GM12878 (cell line): ENCODE measurements at regions not wholly inside any gene's neighbourhood (a gene's known extent, or its start where the extent isn't known, plus 50 kb on each side); places are given as distances from the start of the nearest gene placed in this dataset.
"Not testable (repeated sequence)": the region's sequence is repeated elsewhere in the genome, so short reads cannot be mapped to it uniquely, and the experiment has no call there.

Experiments used
- ATAC-seq: fragments of 200-7000 bp; cut with Tn5 transposase; 3 replicates; pipeline ENCODE4 v1.9.1; 2020; ENCODE audit warnings: mild to moderate bottlenecking, moderate library complexity
- BruUV-seq: library from RNA; stranded (reverse); fragments of 400-500 nt; replicated peaks from 2 replicates; lab custom pipeline; 2021; lab: Mats Ljungman, UMichigan
- CTCF ChIA-PET: fragments of 300-600 bp; sonication (Branson Sonifier 250); formaldehyde crosslinking; extraction: SDS; loops from one replicate; lab custom pipeline; 2021; ENCODE audit warnings: inconsistent platforms; lab: Yijun Ruan, JAX
- POLR2A ChIA-PET: fragments of 350-600 bp; formaldehyde crosslinking; extraction: SDS; loops from one replicate; lab custom pipeline; 2021; ENCODE audit warnings: inconsistent platforms; lab: Charles Lee
- RAD21 ChIA-PET: fragments of 300-600 bp; sonication (Branson Sonifier 250); formaldehyde crosslinking; loops from one replicate; lab custom pipeline; 2023; ENCODE audit warnings: antibody characterized with exemption; ENCODE audit not compliant: unreplicated experiment; lab: Charles Lee
- SMC1A ChIA-PET: fragments of 300-600 bp; sonication (Branson Sonifier 250); formaldehyde crosslinking; loops from one replicate; lab custom pipeline; 2023; ENCODE audit not compliant: unreplicated experiment, uncharacterized antibody; lab: Charles Lee
- DNase-seq: peaks from one replicate; pipeline ENCODE4 v3.0.0-alpha.2; 2011; ENCODE audit warnings: low read depth, low spot score
- FAIRE-seq: peaks from 3 replicates; lab custom pipeline; 2011; peaks lifted over from hg19 to GRCh38; lab: Jason Lieb, UNC
- H2AFZ ChIP-seq: 2 replicates; pipeline ENCODE4 v1.6.0; 2011; ENCODE audit warnings: low read depth, low read length, control low read depth; ENCODE audit not compliant: control insufficient read depth
- H3K27ac ChIP-seq: 2 replicates; pipeline ENCODE4 v1.5.1; 2011; ENCODE audit warnings: control low read depth; ENCODE audit not compliant: control insufficient read depth, insufficient read depth
- H3K27me3 ChIP-seq, 2 experiments: replicated peaks in 1 of 2; 2 replicates each; pipeline versions ENCODE4 v1.6.0 to v1.6.1; 2011; ENCODE audit warnings: low read length in 1 of 2; ENCODE audit not compliant: control insufficient read depth in 2 of 2, insufficient read depth in 2 of 2
- H3K36me3 ChIP-seq, 2 experiments: 2 replicates each; pipeline ENCODE4 v1.5.1; 2011; ENCODE audit warnings: low read length in 1 of 2; ENCODE audit not compliant: control insufficient read depth in 2 of 2, insufficient read depth in 2 of 2
- H3K4me1 ChIP-seq: 2 replicates; pipeline ENCODE4 v1.6.1; 2011; ENCODE audit warnings: mild to moderate bottlenecking, low read length, moderate library complexity, mixed read lengths; ENCODE audit not compliant: control insufficient read depth, insufficient read depth
- H3K4me2 ChIP-seq: 2 replicates; pipeline ENCODE4 v1.6.0; 2011; ENCODE audit warnings: control low read depth; ENCODE audit not compliant: control insufficient read depth, insufficient read depth
- H3K4me3 ChIP-seq: fragments of 200-600 bp; sonication (generic); 2 replicates; pipeline ENCODE4 v1.5.1; 2016
- H3K79me2 ChIP-seq: 2 replicates; pipeline ENCODE4 v1.6.0; 2011; ENCODE audit warnings: low read length; ENCODE audit not compliant: control insufficient read depth, insufficient read depth
- H3K9ac ChIP-seq: 2 replicates; pipeline ENCODE4 v1.8.0; 2011; ENCODE audit warnings: low read length, control low read depth, mixed read lengths; ENCODE audit not compliant: control insufficient read depth, insufficient read depth
- H3K9me3 ChIP-seq: replicated peaks from 3 replicates; pipeline ENCODE4 v1.5.1; 2011; ENCODE audit warnings: mild to moderate bottlenecking, low read length; ENCODE audit not compliant: control insufficient read depth, insufficient read depth
- H4K20me1 ChIP-seq: 2 replicates; pipeline ENCODE4 v1.6.0; 2011; ENCODE audit not compliant: control insufficient read depth, insufficient read depth
- ATF3 ChIP-seq: IDR thresholded peaks from 2 replicates; pipeline ENCODE4 v1.6.1; 2011; ENCODE audit warnings: low read depth, mild to moderate bottlenecking, low read length, moderate library complexity, borderline replicate concordance; ENCODE audit errors: extremely low read depth
- CHD1 ChIP-seq: IDR thresholded peaks from 2 replicates; pipeline ENCODE4 v1.6.1; 2012; ENCODE audit warnings: low read depth, low read length, improper control_type of control experiment
- CHD4 ChIP-seq: fragments of 200-600 bp; sonication (generic); IDR thresholded peaks from 2 replicates; pipeline ENCODE4 v1.6.1; 2016; ENCODE audit warnings: mild to moderate bottlenecking
- HCFC1 ChIP-seq: fragments of 150-350 bp; IDR thresholded peaks from 2 replicates; pipeline ENCODE4 v1.6.1; 2014; ENCODE audit warnings: low read length
- IKZF1 ChIP-seq: fragments of 450-650 bp; conservative IDR thresholded peaks from 2 replicates; pipeline ENCODE4 v1.6.1; 2017; ENCODE audit warnings: antibody characterized with exemption, mild to moderate bottlenecking
- NKRF ChIP-seq: fragments of 450-650 bp; conservative IDR thresholded peaks from 2 replicates; pipeline ENCODE4 v1.6.1; 2017; ENCODE audit warnings: mild to moderate bottlenecking, moderate library complexity
- NRF1 ChIP-seq: conservative IDR thresholded peaks from 2 replicates; pipeline ENCODE4 v1.6.1; 2011; ENCODE audit warnings: mild to moderate bottlenecking, low read depth, low read length, improper control_type of control experiment
- POU2F2 ChIP-seq: IDR thresholded peaks from 3 replicates; pipeline ENCODE4 v1.6.1; 2011; ENCODE audit warnings: low read depth, mild to moderate bottlenecking, low read length, borderline replicate concordance
- SIX5 ChIP-seq: IDR thresholded peaks from 2 replicates; pipeline ENCODE4 v1.6.1; 2011; ENCODE audit warnings: mild to moderate bottlenecking, low read depth, low read length, moderate library complexity; ENCODE audit not compliant: severe bottlenecking
- STAT3 ChIP-seq: IDR thresholded peaks from 2 replicates; pipeline ENCODE4 v1.6.1; 2011; ENCODE audit warnings: low read depth, low read length, improper control_type of control experiment
- ZBED1 ChIP-seq: IDR thresholded peaks from 2 replicates; pipeline ENCODE4 v1.6.1; 2016; ENCODE audit warnings: borderline replicate concordance
- ZNF24 ChIP-seq: fragments of 450-650 bp; IDR thresholded peaks from 2 replicates; pipeline ENCODE4 v1.6.1; 2017; ENCODE audit warnings: antibody characterized with exemption, mild to moderate bottlenecking
- ZNF384 ChIP-seq: IDR thresholded peaks from 2 replicates; pipeline ENCODE4 v1.6.1; 2012; ENCODE audit warnings: low read depth, mild to moderate bottlenecking, low read length, improper control_type of control experiment, borderline replicate concordance
- WGBS: methylation state at CpG from one replicate; pipeline ENCODE4 v1.1.6; 2016; ENCODE audit warnings: low lambda C conversion rate; ENCODE audit not compliant: insufficient replicate concordance, insufficient coverage; ENCODE audit errors: missing lambda C conversion rate; 5-methylcytosine and 5-hydroxymethylcytosine counted together
- in situ Hi-C: fragments of 300-500 bp; cut with MboI; formaldehyde crosslinking; loops from 9 replicates; pipeline ENCODE4 v1.14.3; 2018; ENCODE audit warnings: mixed read lengths
- intact Hi-C: fragments of 100-400 bp; cut with micrococcal nuclease; formaldehyde crosslinking; loops from one replicate; pipeline ENCODE4 v1.14.2; 2022; ENCODE audit not compliant: unreplicated experiment

GRCh38 chr2:104945866-104946265, 92.0 kb downstream of the POU3F3 start (continued):
- TF ChIP-seq IKZF1, result no peak

GRCh38 chr2:104947456-104947855, 90.4 kb upstream of the MRPS9 start:
- SMC1A ChIA-PET, BruUV-seq, intact Hi-C loops: not testable (repeated sequence)

GRCh38 chr2:104952976-104953375, 84.9 kb upstream of the MRPS9 start:
- no peak for ATAC-seq
- FAIRE-seq, result no peak
- no peak overlapping the region for H3K4me2 ChIP-seq
- no peak overlapping the region for H3K9ac ChIP-seq
- in situ Hi-C loops (no loop called here), intact Hi-C loops (no loop called here)
- H3K9me3 ChIP-seq, result no peaks in the 10 kb centered on the region
- no peak overlapping the region for H3K4me3 ChIP-seq
- RAD21 ChIA-PET, result no interaction called here
- DNase-seq, result no peak
- H3K4me1 ChIP-seq, result no peaks in the 10 kb centered on the region
- no TSS peak for BruUV-seq
- H2AFZ ChIP-seq, result no peak overlapping the region
- WGBS, result 54% methylated on average over 4 of the region's 4 CpGs
- no peak overlapping the region for H3K27ac ChIP-seq
- H3K27me3 ChIP-seq, result no peaks in the 10 kb centered on the region
- no peaks in the 10 kb centered on the region for H3K79me2 ChIP-seq
- SMC1A ChIA-PET, result interaction anchor here (0.6 kb wide), 1 partner anchor 1917 kb away, joined by 3 read pairs; no protein-coding TSS in a partner anchor
- POLR2A ChIA-PET, result no interaction called here
- CTCF ChIA-PET, result no interaction called here
- no peaks in the 10 kb centered on the region for H3K36me3 ChIP-seq
- no peaks in the 10 kb centered on the region for H4K20me1 ChIP-seq
- TF ChIP-seq ZNF384 (no peak), NKRF (no peak), ZBED1 (no peak), HCFC1 (no peak), NRF1 (no peak), CHD1 (no peak), CHD4 (no peak), ZNF24 (no peak), POU2F2 (no peak), ATF3 (no peak), STAT3 (no peak), SIX5 (no peak)

More at GRCh38 chr2:104947456-104947855, 90.4 kb upstream of the MRPS9 start:
- H3K9me3 ChIP-seq, H3K4me3 ChIP-seq, DNase-seq, H4K20me1 ChIP-seq, ATAC-seq, FAIRE-seq, H3K79me2 ChIP-seq, CTCF ChIA-PET, H3K4me1 ChIP-seq, H2AFZ ChIP-seq, in situ Hi-C loops, H3K36me3 ChIP-seq, H3K9ac ChIP-seq, H3K4me2 ChIP-seq, H3K27me3 ChIP-seq, RAD21 ChIA-PET, H3K27ac ChIP-seq: not testable (repeated sequence)
- POLR2A ChIA-PET, result interaction anchor here (0.6 to 0.7 kb wide), 2 partner anchors 86 to 123 kb away, joined by 3 to 4 read pairs; no protein-coding TSS in a partner anchor
- 64% methylated on average over 7 of the region's 7 CpGs for WGBS
